ENCODE measurements at regions not wholly inside any gene's neighbourhood (a gene's known extent, or its start where the extent isn't known, plus 50 kb on each side); places are given as distances from the start of the nearest gene placed in this dataset.

- peak; percentile 10 for DNase-seq
- dilution Hi-C loops (cut with HindIII; ENCODE audit: low sequenced_read_pairs, unreplicated experiment) = no loop called here
- no peak overlapping the region for H3K18ac ChIP-seq (ENCODE audit: low read depth, low read length)
- H2AK5ac ChIP-seq (ENCODE audit: low read depth, low read length) = no peak overlapping the region
- H3K9me3 ChIP-seq (ENCODE audit: control insufficient read depth, insufficient read depth, low read length) = no peaks in the 10 kb centered on the region; the same call in 1 of the 2 replicates
- H3K27ac ChIP-seq (ENCODE audit: insufficient read depth, low read length) = no peak overlapping the region
- H2BK15ac ChIP-seq (ENCODE audit: low read depth, low read length) = no peak overlapping the region
- no TSS peak for BruUV-seq (replicated peaks)
- ChIA-PET CTCF (no interaction called here), POLR2A (ENCODE audit: unreplicated experiment) (no interaction called here)
- no peaks in the 10 kb centered on the region for H3K36me3 ChIP-seq (ENCODE audit: control insufficient read depth, insufficient read depth, low read length)
- H2BK5ac ChIP-seq (ENCODE audit: low read depth, low read length, poor library complexity, severe bottlenecking) = no peak overlapping the region
- peaks cover 8% of the 10 kb centered on the region; the same call in 1 of the 2 replicates for H3K27me3 ChIP-seq (ENCODE audit: control insufficient read depth, insufficient read depth, low read length)
- no peak overlapping the region for H3K4me2 ChIP-seq (ENCODE audit: low read depth, low read length)
- no peak overlapping the region for H2BK20ac ChIP-seq (ENCODE audit: low read depth, low read length)
- in situ Hi-C loops (cut with MboI; ENCODE audit: low sequenced_read_pairs) = no loop called here
- no peak overlapping the region for H4K91ac ChIP-seq (ENCODE audit: insufficient read depth, low read depth, low read length)
- H3K9ac ChIP-seq (ENCODE audit: low read depth, low read length) = no peak overlapping the region
- H3K79me1 ChIP-seq (ENCODE audit: low read depth in 1 of 2, low read length in 2 of 2) = no peaks in the 10 kb centered on the region
- TF ChIP-seq RFX5 (IDR thresholded peaks at IDR 0.05; ENCODE audit: low read depth, low read length) = no peak
- TF ChIP-seq POLR2A (IDR thresholded peaks at IDR 0.05; ENCODE audit: low read depth, low read length) = no peak
- TF ChIP-seq, protein P1, sequence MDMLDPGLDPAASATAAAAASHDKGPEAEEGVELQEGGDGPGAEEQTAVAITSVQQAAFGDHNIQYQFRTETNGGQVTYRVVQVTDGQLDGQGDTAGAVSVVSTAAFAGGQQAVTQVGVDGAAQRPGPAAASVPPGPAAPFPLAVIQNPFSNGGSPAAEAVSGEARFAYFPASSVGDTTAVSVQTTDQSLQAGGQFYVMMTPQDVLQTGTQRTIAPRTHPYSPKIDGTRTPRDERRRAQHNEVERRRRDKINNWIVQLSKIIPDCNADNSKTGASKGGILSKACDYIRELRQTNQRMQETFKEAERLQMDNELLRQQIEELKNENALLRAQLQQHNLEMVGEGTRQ (IDR thresholded peaks at IDR 0.05; ENCODE audit: low read depth, low read length) = no peak
- no peak for TF ChIP-seq FOS (IDR thresholded peaks at IDR 0.05; ENCODE audit: low read depth, low read length)
- no peak for TF ChIP-seq CEBPB (IDR thresholded peaks at IDR 0.05; ENCODE audit: low read depth, low read length)
- TF ChIP-seq, protein P2, sequence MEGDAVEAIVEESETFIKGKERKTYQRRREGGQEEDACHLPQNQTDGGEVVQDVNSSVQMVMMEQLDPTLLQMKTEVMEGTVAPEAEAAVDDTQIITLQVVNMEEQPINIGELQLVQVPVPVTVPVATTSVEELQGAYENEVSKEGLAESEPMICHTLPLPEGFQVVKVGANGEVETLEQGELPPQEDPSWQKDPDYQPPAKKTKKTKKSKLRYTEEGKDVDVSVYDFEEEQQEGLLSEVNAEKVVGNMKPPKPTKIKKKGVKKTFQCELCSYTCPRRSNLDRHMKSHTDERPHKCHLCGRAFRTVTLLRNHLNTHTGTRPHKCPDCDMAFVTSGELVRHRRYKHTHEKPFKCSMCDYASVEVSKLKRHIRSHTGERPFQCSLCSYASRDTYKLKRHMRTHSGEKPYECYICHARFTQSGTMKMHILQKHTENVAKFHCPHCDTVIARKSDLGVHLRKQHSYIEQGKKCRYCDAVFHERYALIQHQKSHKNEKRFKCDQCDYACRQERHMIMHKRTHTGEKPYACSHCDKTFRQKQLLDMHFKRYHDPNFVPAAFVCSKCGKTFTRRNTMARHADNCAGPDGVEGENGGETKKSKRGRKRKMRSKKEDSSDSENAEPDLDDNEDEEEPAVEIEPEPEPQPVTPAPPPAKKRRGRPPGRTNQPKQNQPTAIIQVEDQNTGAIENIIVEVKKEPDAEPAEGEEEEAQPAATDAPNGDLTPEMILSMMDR (conservative IDR thresholded peaks at IDR 0.05; ENCODE audit: low read depth, low read length) = no peak
- TF ChIP-seq, protein P3, sequence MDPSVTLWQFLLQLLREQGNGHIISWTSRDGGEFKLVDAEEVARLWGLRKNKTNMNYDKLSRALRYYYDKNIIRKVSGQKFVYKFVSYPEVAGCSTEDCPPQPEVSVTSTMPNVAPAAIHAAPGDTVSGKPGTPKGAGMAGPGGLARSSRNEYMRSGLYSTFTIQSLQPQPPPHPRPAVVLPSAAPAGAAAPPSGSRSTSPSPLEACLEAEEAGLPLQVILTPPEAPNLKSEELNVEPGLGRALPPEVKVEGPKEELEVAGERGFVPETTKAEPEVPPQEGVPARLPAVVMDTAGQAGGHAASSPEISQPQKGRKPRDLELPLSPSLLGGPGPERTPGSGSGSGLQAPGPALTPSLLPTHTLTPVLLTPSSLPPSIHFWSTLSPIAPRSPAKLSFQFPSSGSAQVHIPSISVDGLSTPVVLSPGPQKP (IDR thresholded peaks at IDR 0.05; ENCODE audit: borderline replicate concordance, low read depth, low read length) = no peak
- no peak for TF ChIP-seq MAFK (IDR thresholded peaks at IDR 0.05; ENCODE audit: low read depth, low read length)
- TF ChIP-seq NFE2L2 (IDR thresholded peaks at IDR 0.05; ENCODE audit: low read depth, low read length) = no peak
- H4K20me1 ChIP-seq (ENCODE audit: insufficient read depth, low read length) = no peaks in the 10 kb centered on the region
- H2AK9ac ChIP-seq (replicated peaks; ENCODE audit: low read depth, low read length, poor library complexity) = no peak overlapping the region
- no peaks in the 10 kb centered on the region for H3K9me1 ChIP-seq (ENCODE audit: insufficient read depth, low read length)
- ATAC-seq (ENCODE audit: low read depth) = no peak
- H4K5ac ChIP-seq (ENCODE audit: low read depth, low read length) = no peak overlapping the region
- no peaks in the 10 kb centered on the region; the same call in 1 of the 2 replicates for H3K4me1 ChIP-seq (ENCODE audit: control insufficient read depth, insufficient read depth, low read length)
- H3K56ac ChIP-seq (ENCODE audit: extremely low read depth, insufficient read depth, low read length) = no peak overlapping the region
- no CpG with 5 or more reads among the region's 1 CpG for WGBS, 2 experiments (ENCODE audit: extremely low coverage in 2 of 2, insufficient read length in 1 of 2)
- H2BK120ac ChIP-seq (ENCODE audit: low read depth, low read length) = no peak overlapping the region
- no peak overlapping the region for H3K4ac ChIP-seq (ENCODE audit: low read depth, low read length)
- H3K23ac ChIP-seq (ENCODE audit: low read depth, low read length) = no peak overlapping the region
- intact Hi-C loops (cut with micrococcal nuclease) = no loop called here
- H2AFZ ChIP-seq (replicated peaks; ENCODE audit: low read length, poor library complexity) = no peak overlapping the region
- no peak overlapping the region for H3K4me3 ChIP-seq (ENCODE audit: insufficient read depth, low read depth, low read length)
- no peak overlapping the region for H4K8ac ChIP-seq (ENCODE audit: low read depth in 2 of 2, low read length in 2 of 2)
- H3K14ac ChIP-seq (replicated peaks; ENCODE audit: low read depth, low read length) = no peak overlapping the region
Measured at GRCh38 chr11:95503047-95503446, 272.0 kb upstream of the SESN3 start.

Data from IMR-90 (cell line).